HCT116 (cell line): ENCODE measurements at regions not wholly inside any gene's neighbourhood (a gene's known extent, or its start where the extent isn't known, plus 50 kb on each side); places are given as distances from the start of the nearest gene placed in this dataset.
"Not testable (repeated sequence)": the region's sequence is repeated elsewhere in the genome, so short reads cannot be mapped to it uniquely, and the experiment has no call there.

Experiments used
- CBX3 ChIP-seq: IDR thresholded peaks from 2 replicates; pipeline ENCODE4 v1.6.1; 2012; ENCODE audit warnings: low read depth
- EGR1 ChIP-seq: IDR thresholded peaks from 2 replicates; pipeline ENCODE4 v1.6.1; 2012; ENCODE audit warnings: low read depth
- EZH2phosphoT487 ChIP-seq: fragments of 200-600 bp; IDR thresholded peaks from 2 replicates; pipeline ENCODE4 v1.6.1; 2018; ENCODE audit warnings: antibody characterized with exemption, borderline replicate concordance
- MAX ChIP-seq: IDR thresholded peaks from 2 replicates; pipeline ENCODE4 v1.6.1; 2012
- POLR2A ChIP-seq: IDR thresholded peaks from 2 replicates; pipeline ENCODE4 v1.7.0; 2011; ENCODE audit warnings: borderline replicate concordance; ENCODE audit not compliant: insufficient read depth, insufficient read length; ENCODE audit errors: extremely low read depth
- POLR2AphosphoS5 ChIP-seq: IDR thresholded peaks from 2 replicates; pipeline ENCODE4 v1.6.1; 2011; ENCODE audit warnings: mild to moderate bottlenecking, low read depth, low read length, moderate library complexity
- RAD21 ChIP-seq: IDR thresholded peaks from 2 replicates; pipeline ENCODE4 v1.6.1; 2012; ENCODE audit warnings: low read depth, mild to moderate bottlenecking
- REST ChIP-seq: IDR thresholded peaks from 2 replicates; pipeline ENCODE4 v1.6.1; 2012; ENCODE audit warnings: low read depth
- SIN3A ChIP-seq: IDR thresholded peaks from 2 replicates; pipeline ENCODE4 v1.6.1; 2012; ENCODE audit warnings: low read depth
- SP1 ChIP-seq: IDR thresholded peaks from 2 replicates; pipeline ENCODE4 v1.6.1; 2012; ENCODE audit warnings: low read depth
- ZBTB33 ChIP-seq: IDR thresholded peaks from 2 replicates; pipeline ENCODE4 v1.6.1; 2011; ENCODE audit warnings: mild to moderate bottlenecking, low read length, moderate library complexity; ENCODE audit not compliant: insufficient replicate concordance; ENCODE audit errors: extremely low read depth
- TF ChIP-seq, protein P1 (sequence below), 3 experiments: fragments of 200-600 bp in 1 of 3; sonication (generic) in 1 of 3; IDR thresholded peaks in 2 of 3; conservative IDR thresholded peaks in 1 of 3; 2 replicates each; pipeline ENCODE4 v1.5.1; 2012 to 2017; ENCODE audit warnings: low read depth in 2 of 3, low read length in 2 of 3, antibody characterized with exemption in 1 of 3, borderline replicate concordance in 1 of 3, control low read depth in 1 of 3, mild to moderate bottlenecking in 1 of 3, mixed read lengths in 1 of 3, mixed run types in 1 of 3, moderate library complexity in 1 of 3; ENCODE audit not compliant: insufficient read depth in 1 of 3

DNA sequence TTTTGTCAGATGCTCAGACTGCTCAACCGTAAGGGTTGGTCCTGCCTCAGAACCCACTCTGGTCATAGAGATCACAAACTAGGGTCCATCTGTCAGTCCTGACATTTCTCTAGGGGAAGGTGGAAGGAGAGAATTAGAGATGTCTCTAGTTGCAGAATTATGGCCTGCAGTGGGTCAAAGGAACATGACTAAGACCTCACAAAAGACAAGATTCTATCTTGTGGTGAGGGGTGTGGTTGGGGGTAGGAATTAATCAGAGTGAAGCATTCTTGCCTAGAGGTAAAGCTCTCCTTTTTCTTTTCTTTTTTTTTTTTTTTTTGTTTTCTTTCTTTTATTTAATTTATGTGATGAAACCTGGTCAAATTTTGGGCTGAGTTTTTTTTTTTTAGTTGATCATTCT is 558.1 kb downstream of the CD109 start:
- TF ChIP-seq, protein P1, sequence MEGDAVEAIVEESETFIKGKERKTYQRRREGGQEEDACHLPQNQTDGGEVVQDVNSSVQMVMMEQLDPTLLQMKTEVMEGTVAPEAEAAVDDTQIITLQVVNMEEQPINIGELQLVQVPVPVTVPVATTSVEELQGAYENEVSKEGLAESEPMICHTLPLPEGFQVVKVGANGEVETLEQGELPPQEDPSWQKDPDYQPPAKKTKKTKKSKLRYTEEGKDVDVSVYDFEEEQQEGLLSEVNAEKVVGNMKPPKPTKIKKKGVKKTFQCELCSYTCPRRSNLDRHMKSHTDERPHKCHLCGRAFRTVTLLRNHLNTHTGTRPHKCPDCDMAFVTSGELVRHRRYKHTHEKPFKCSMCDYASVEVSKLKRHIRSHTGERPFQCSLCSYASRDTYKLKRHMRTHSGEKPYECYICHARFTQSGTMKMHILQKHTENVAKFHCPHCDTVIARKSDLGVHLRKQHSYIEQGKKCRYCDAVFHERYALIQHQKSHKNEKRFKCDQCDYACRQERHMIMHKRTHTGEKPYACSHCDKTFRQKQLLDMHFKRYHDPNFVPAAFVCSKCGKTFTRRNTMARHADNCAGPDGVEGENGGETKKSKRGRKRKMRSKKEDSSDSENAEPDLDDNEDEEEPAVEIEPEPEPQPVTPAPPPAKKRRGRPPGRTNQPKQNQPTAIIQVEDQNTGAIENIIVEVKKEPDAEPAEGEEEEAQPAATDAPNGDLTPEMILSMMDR (IDR thresholded peaks at IDR 0.05 in 2 of 3, conservative IDR thresholded peaks at IDR 0.05 in 1 of 3; ENCODE audit: borderline replicate concordance in 1 of 3, insufficient read depth in 1 of 3, low read depth in 2 of 3, low read length in 2 of 3): not testable (repeated sequence)
- TF ChIP-seq POLR2AphosphoS5, POLR2A, SIN3A, CBX3, MAX, RAD21, EGR1, SP1, EZH2phosphoT487, ZBTB33, REST: not testable (repeated sequence)
